K562 (cell line): ENCODE measurements at regions not wholly inside any gene's neighbourhood (a gene's known extent, or its start where the extent isn't known, plus 50 kb on each side); places are given as distances from the start of the nearest gene placed in this dataset.

Experiments
- ATAC-seq: fragments of 200-7000 bp; cut with Tn5 transposase; 3 replicates; pipeline ENCODE4 v1.9.1; 2020; ENCODE audit warnings: moderate library complexity
- BruUV-seq: library from RNA; stranded (reverse); fragments of 400-500 nt; replicated peaks from 2 replicates; lab custom pipeline; 2021; lab: Mats Ljungman, UMichigan
- CTCF ChIA-PET: fragments of 300-600 bp; formaldehyde crosslinking; extraction: SDS; loops from one replicate; lab custom pipeline; 2021; ENCODE audit warnings: low intra/inter-chr PET ratio; lab: Yijun Ruan, JAX
- POLR2A ChIA-PET: fragments of 300-600, 350-650 bp; sonication (Branson Sonifier 250); formaldehyde crosslinking; extraction: SDS; loops from one replicate; lab custom pipeline; 2021; ENCODE audit warnings: antibody characterized with exemption, inconsistent platforms; lab: Yijun Ruan, JAX
- DNase-seq, 4 experiments: peaks; one replicate each; pipeline versions ENCODE4 v3.0.0 to v3.0.0-alpha.2; 2011 to 2018; ENCODE audit warnings: low spot score in 3 of 4, mixed read lengths in 3 of 4; ENCODE audit errors: extremely low read depth in 1 of 4
- FAIRE-seq: peaks from 2 replicates; lab custom pipeline; 2011; peaks lifted over from hg19 to GRCh38; lab: Jason Lieb, UNC
- H2AFZ ChIP-seq: 2 replicates; pipeline ENCODE4 v1.6.0; 2011; ENCODE audit warnings: low read depth, low read length, control low read depth, inconsistent platforms
- H3K27ac ChIP-seq: fragments of 200-600 bp; 3 replicates; pipeline ENCODE4 v1.8.0; 2011; ENCODE audit warnings: low read depth, mild to moderate bottlenecking, control low read depth, inconsistent platforms, low read length, moderate library complexity, mixed read lengths; ENCODE audit errors: extremely low read depth
- H3K27me3 ChIP-seq, 2 experiments: fragments of 300-600 bp in 1 of 2; 2 replicates in 1 of 2; 3 replicates in 1 of 2; pipeline versions ENCODE4 v1.6.0 to v1.8.0; 2011; ENCODE audit warnings: inconsistent platforms in 2 of 2, low read length in 2 of 2, mild to moderate bottlenecking in 1 of 2, mixed read lengths in 1 of 2, moderate library complexity in 1 of 2; ENCODE audit not compliant: control insufficient read depth in 2 of 2, insufficient read depth in 2 of 2
- H3K36me3 ChIP-seq: fragments of 300-600 bp; 3 replicates; pipeline ENCODE4 v1.8.0; 2011; ENCODE audit warnings: mild to moderate bottlenecking, low read length, inconsistent platforms; ENCODE audit not compliant: control insufficient read depth, insufficient read depth
- H3K4me1 ChIP-seq, 2 experiments: fragments of 200-600 bp in 1 of 2; replicated peaks in 1 of 2; 2 replicates in 1 of 2; 3 replicates in 1 of 2; pipeline versions ENCODE4 v1.5.1 to v1.8.0; 2011; ENCODE audit warnings: inconsistent platforms in 2 of 2, low read length in 2 of 2, mild to moderate bottlenecking in 1 of 2, mixed read lengths in 1 of 2, moderate library complexity in 1 of 2; ENCODE audit not compliant: control insufficient read depth in 2 of 2, insufficient read depth in 2 of 2
- H3K4me2 ChIP-seq: 2 replicates; pipeline ENCODE4 v1.6.1; 2011; ENCODE audit warnings: low read length, control low read depth, inconsistent platforms, mixed read lengths; ENCODE audit not compliant: insufficient read depth
- H3K4me3 ChIP-seq: fragments of 200-600 bp; sonication (generic), shearing (Covaris generic); 2 replicates; pipeline ENCODE4 v1.5.1; 2016; ENCODE audit warnings: control low read depth, inconsistent platforms
- H3K79me2 ChIP-seq: fragments of 200-600 bp; 3 replicates; pipeline ENCODE4 v1.8.0; 2011; ENCODE audit warnings: low read length, inconsistent platforms; ENCODE audit not compliant: control insufficient read depth, insufficient read depth
- H3K9ac ChIP-seq, 2 experiments: 2 replicates each; pipeline versions ENCODE4 v1.6.0 to v1.6.1; 2011; ENCODE audit warnings: low read depth in 2 of 2, low read length in 2 of 2, control low read depth in 1 of 2, inconsistent platforms in 1 of 2, mild to moderate bottlenecking in 1 of 2, mixed read lengths in 1 of 2; ENCODE audit not compliant: insufficient read depth in 1 of 2
- H3K9me1 ChIP-seq: one replicate; pipeline ENCODE4 v1.6.0; 2011; ENCODE audit warnings: inconsistent platforms, mild to moderate bottlenecking, low read length, moderate library complexity; ENCODE audit not compliant: control insufficient read depth, insufficient read depth
- H3K9me3 ChIP-seq: replicated peaks from 2 replicates; pipeline ENCODE4 v1.5.1; 2011; ENCODE audit warnings: low read depth, low read length, inconsistent platforms; ENCODE audit not compliant: control insufficient read depth, insufficient read depth
- H4K20me1 ChIP-seq: replicated peaks from 2 replicates; pipeline ENCODE4 v1.6.1; 2011; ENCODE audit warnings: low read length, inconsistent platforms, mixed read lengths; ENCODE audit not compliant: control insufficient read depth, insufficient read depth
- CCAR2 ChIP-seq: fragments of 200-400 bp; formaldehyde crosslinking; IDR thresholded peaks from 2 replicates; pipeline ENCODE4 v1.6.1; 2017; ENCODE audit warnings: mild to moderate bottlenecking, low read depth, low read length
- CEBPG ChIP-seq, 3 experiments: fragments of 200-800 bp in 1 of 3; sonication (Bioruptor generic) in 1 of 3; sonication (generic) in 1 of 3; formaldehyde crosslinking in 1 of 3; IDR thresholded peaks in 2 of 3; conservative IDR thresholded peaks in 1 of 3; 2 replicates each; pipeline versions ENCODE4 v1.6.1 to v1.8.0; 2016 to 2022; ENCODE audit warnings: missing compliant biosample characterization in 2 of 3, missing genetic modification characterization in 2 of 3, mild to moderate bottlenecking in 1 of 3, missing genetic modification reagents in 1 of 3
- GTF3C2 ChIP-seq: IDR thresholded peaks from 3 replicates; pipeline ENCODE4 v1.6.1; 2011; ENCODE audit warnings: borderline replicate concordance, mild to moderate bottlenecking, moderate library complexity; ENCODE audit not compliant: insufficient read length; ENCODE audit errors: extremely low read depth
- HDGF ChIP-seq: fragments of 450-650 bp; IDR thresholded peaks from 2 replicates; pipeline ENCODE4 v1.6.1; 2016
- MAFF ChIP-seq: IDR thresholded peaks from 2 replicates; pipeline ENCODE4 v1.6.1; 2012; ENCODE audit warnings: low read length, improper control_type of control experiment
- PML ChIP-seq: IDR thresholded peaks from 2 replicates; pipeline ENCODE4 v1.6.1; 2012; ENCODE audit warnings: low read length, inconsistent platforms
- RAD21 ChIP-seq, 2 experiments: fragments of 250-450 bp in 1 of 2; fragments of 450-650 bp in 1 of 2; sonication (Bioruptor Pico) in 1 of 2; formaldehyde crosslinking in 1 of 2; IDR thresholded peaks in 1 of 2; conservative IDR thresholded peaks in 1 of 2; 2 replicates each; pipeline versions ENCODE4 v1.4.0 to v1.8.0; 2020 to 2022; ENCODE audit warnings: mild to moderate bottlenecking in 2 of 2, moderate library complexity in 1 of 2
- REST ChIP-seq, 2 experiments: fragments of 450-650 bp; formaldehyde crosslinking in 1 of 2; IDR thresholded peaks; 2 replicates each; pipeline versions ENCODE4 v1.4.0 to v1.6.1; 2014 to 2020; ENCODE audit warnings: mild to moderate bottlenecking in 2 of 2, borderline replicate concordance in 1 of 2, low read depth in 1 of 2
- STAG1 ChIP-seq: sonication (generic); formaldehyde crosslinking; IDR thresholded peaks from 2 replicates; pipeline ENCODE4 v1.5.0; 2020; ENCODE audit warnings: missing genetic modification reagents, borderline replicate concordance
- TARDBP ChIP-seq: fragments of 450-650 bp; IDR thresholded peaks from 2 replicates; pipeline ENCODE4 v1.6.1; 2016
- ZNF347 ChIP-seq: fragments of 450-650 bp; formaldehyde crosslinking; IDR thresholded peaks from 2 replicates; pipeline ENCODE4 v1.4.0; 2020; ENCODE audit warnings: low read depth, mild to moderate bottlenecking, moderate library complexity
- ZNF644 ChIP-seq: fragments of 200-800 bp; sonication (Bioruptor generic); IDR thresholded peaks from 2 replicates; pipeline ENCODE4 v1.6.1; 2016; ENCODE audit warnings: low read depth, missing genetic modification characterization, missing compliant biosample characterization
- WGBS: fragments of 100-300 bp; shearing (Covaris generic); methylation state at CpG from one replicate; pipeline ENCODE4 v1.1.6; 2016; ENCODE audit warnings: low coverage, mixed read lengths; ENCODE audit not compliant: insufficient coverage; ENCODE audit errors: missing lambda C conversion rate; 5-methylcytosine and 5-hydroxymethylcytosine counted together
- in situ Hi-C: fragments of 300-500 bp; cut with MboI; formaldehyde crosslinking; loops from 4 replicates; pipeline ENCODE4 v1.15.0; 2018; ENCODE audit warnings: inconsistent platforms, mixed read lengths
- intact Hi-C: fragments of 100-400 bp; cut with micrococcal nuclease; formaldehyde crosslinking; loops from 2 replicates; pipeline ENCODE4 v1.14.2; 2022

GRCh38 chr2:209097168-209097567 lies 326.7 kb upstream of the MAP2 start:
- no peaks in the 10 kb centered on the region for H3K79me2 ChIP-seq
- DNase-seq: peak in 1 of 4 experiments; percentile 2
- H3K27ac ChIP-seq: no peak overlapping the region
- no peak; the same call in 2 of the 3 replicates for ATAC-seq
- H3K9me3 ChIP-seq: no peaks in the 10 kb centered on the region
- FAIRE-seq: no peak
- H3K27me3 ChIP-seq: no peaks in the 10 kb centered on the region
- POLR2A ChIA-PET: no interaction called here
- no peaks in the 10 kb centered on the region for H3K9me1 ChIP-seq
- CTCF ChIA-PET: no interaction called here
- in situ Hi-C loops: no loop called here
- no peaks in the 10 kb centered on the region for H3K4me1 ChIP-seq
- no peaks in the 10 kb centered on the region for H3K36me3 ChIP-seq
- 0% methylated on average over 2 of the region's 2 CpGs for WGBS
- H3K4me2 ChIP-seq: no peak overlapping the region
- intact Hi-C loops: no loop called here
- no peak overlapping the region for H2AFZ ChIP-seq
- H3K9ac ChIP-seq: no peak overlapping the region
- H4K20me1 ChIP-seq: no peaks in the 10 kb centered on the region
- H3K4me3 ChIP-seq: no peak overlapping the region
- BruUV-seq: no TSS peak
- 0 out of 2 replicates have a peak, but pooled peaks have one; percentile 14 for TF ChIP-seq REST (IDR thresholded peaks at IDR 0.05; ENCODE audit: borderline replicate concordance)
- no peak for TF ChIP-seq REST (CRISPR knock-in tag; IDR thresholded peaks at IDR 0.05; ENCODE audit: low read depth)
- no peak for TF ChIP-seq STAG1 (CRISPR knock-in tag)
- TF ChIP-seq CCAR2: no peak
- TF ChIP-seq PML: no peak
- TF ChIP-seq MAFF: no peak
- no peak for TF ChIP-seq TARDBP
- no peak for TF ChIP-seq HDGF
- no peak for TF ChIP-seq GTF3C2
- no peak for TF ChIP-seq ZNF347 (CRISPR knock-in tag)
- no peak for TF ChIP-seq CEBPG (CRISPR knock-in tag; IDR thresholded peaks at IDR 0.05)
- no peak for TF ChIP-seq CEBPG (tag; conservative IDR thresholded peaks at IDR 0.05 in 1 of 2, IDR thresholded peaks at IDR 0.05 in 1 of 2)
- TF ChIP-seq RAD21 (CRISPR knock-in tag; conservative IDR thresholded peaks at IDR 0.05 in 1 of 2, IDR thresholded peaks at IDR 0.05 in 1 of 2): peak in 1 of 2 experiments; percentile 19; a peak in 1 of 4 replicates
- TF ChIP-seq ZNF644: no peak
